SJSA1 (cell line): ENCODE measurements at regions not wholly inside any gene's neighbourhood (a gene's known extent, or its start where the extent isn't known, plus 50 kb on each side); places are given as distances from the start of the nearest gene placed in this dataset.

ENCODE experiments used
- DNase-seq, 2 experiments: peaks; one replicate each; pipeline ENCODE4 v3.0.0-alpha.2; 2015 to 2020; ENCODE audit warnings: low spot score in 2 of 2, low read depth in 1 of 2
- H3K27ac ChIP-seq: fragments of 250-450 bp; sonication (Bioruptor Pico); 2 replicates; pipeline ENCODE4 v1.5.1; 2020; ENCODE audit warnings: mild to moderate bottlenecking, moderate library complexity
- H3K27me3 ChIP-seq: fragments of 250-450 bp; sonication (Bioruptor Pico); replicated peaks from 2 replicates; pipeline ENCODE4 v1.5.1; 2020; ENCODE audit warnings: mild to moderate bottlenecking, moderate library complexity
- H3K36me3 ChIP-seq: fragments of 250-450 bp; sonication (Bioruptor Pico); 2 replicates; pipeline ENCODE4 v1.5.1; 2020; ENCODE audit warnings: mild to moderate bottlenecking
- H3K4me1 ChIP-seq: fragments of 250-450 bp; sonication (Bioruptor Pico); replicated peaks from 2 replicates; pipeline ENCODE4 v1.6.1; 2021; ENCODE audit warnings: mild to moderate bottlenecking
- H3K4me3 ChIP-seq: fragments of 250-450 bp; sonication (Bioruptor Pico); 2 replicates; pipeline ENCODE4 v1.5.1; 2020; ENCODE audit warnings: mild to moderate bottlenecking
- H3K9me3 ChIP-seq: fragments of 250-450 bp; sonication (Bioruptor Pico); replicated peaks from 2 replicates; pipeline ENCODE4 v1.5.1; 2020; ENCODE audit warnings: mild to moderate bottlenecking

- no peaks in the 10 kb centered on the region for H3K9me3 ChIP-seq
- no peaks in the 10 kb centered on the region for H3K36me3 ChIP-seq
- no peak overlapping the region for H3K27ac ChIP-seq
- no peak overlapping the region for H3K4me3 ChIP-seq
- 0 out of 2 replicates have a peak, but pooled peaks cover 3% of the 10 kb centered on the region for H3K27me3 ChIP-seq
- no peak for DNase-seq
- no peaks in the 10 kb centered on the region for H3K4me1 ChIP-seq
Measured at GRCh38 chr14:76313303-76313702, 62.6 kb upstream of the ESRRB start.

- no peak overlapping the region for H3K27ac ChIP-seq
- no peak overlapping the region for H3K4me3 ChIP-seq
- H3K27me3 ChIP-seq = 0 out of 2 replicates have a peak, but pooled peaks cover 3% of the 10 kb centered on the region
- no peak for DNase-seq
- no peaks in the 10 kb centered on the region for H3K36me3 ChIP-seq
- no peaks in the 10 kb centered on the region for H3K4me1 ChIP-seq
- H3K9me3 ChIP-seq = no peaks in the 10 kb centered on the region
Measured at GRCh38 chr14:76313852-76314251, 62.1 kb upstream of the ESRRB start.

DNA sequence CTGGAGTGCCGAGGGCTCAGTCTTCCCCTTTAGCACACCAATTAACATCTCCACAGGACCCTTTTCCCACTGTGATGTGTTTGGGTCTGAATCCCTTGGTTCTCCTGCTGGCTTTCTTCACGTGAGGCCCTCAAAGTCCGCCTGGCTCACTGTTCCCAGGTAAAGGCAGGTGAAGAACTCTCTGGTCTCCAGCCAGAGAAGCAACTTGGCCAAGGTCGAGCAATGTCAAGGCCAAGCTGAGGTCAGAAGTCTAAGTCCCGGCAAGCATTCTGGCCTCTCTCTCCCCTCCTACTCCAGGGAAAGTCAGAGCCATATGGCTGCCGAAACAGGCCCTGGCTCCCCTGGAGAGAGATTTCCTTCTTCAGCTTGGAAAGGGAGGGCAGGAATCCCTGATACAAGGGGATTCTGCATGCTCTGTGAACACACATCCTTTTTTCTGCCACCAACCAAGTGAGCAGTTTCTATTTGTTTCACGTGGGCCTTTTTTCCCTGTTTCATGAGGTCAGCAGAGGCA lies 61.4 kb upstream of the ESRRB start:
- no peak overlapping the region for H3K4me3 ChIP-seq
- H3K9me3 ChIP-seq = no peaks in the 10 kb centered on the region
- H3K4me1 ChIP-seq = no peaks in the 10 kb centered on the region
- no peak for DNase-seq
- peaks cover 3% of the 10 kb centered on the region; the same call in 1 of the 2 replicates for H3K27me3 ChIP-seq
- H3K36me3 ChIP-seq = no peaks in the 10 kb centered on the region
- no peak overlapping the region for H3K27ac ChIP-seq

GRCh38 chr14:76320486-76320885 lies 55.5 kb upstream of the ESRRB start:
- H3K4me3 ChIP-seq = no peak overlapping the region
- no peak for DNase-seq
- no peaks in the 10 kb centered on the region for H3K4me1 ChIP-seq
- H3K27ac ChIP-seq = no peak overlapping the region
- no peaks in the 10 kb centered on the region for H3K36me3 ChIP-seq
- H3K9me3 ChIP-seq = no peaks in the 10 kb centered on the region
- H3K27me3 ChIP-seq = peaks cover 3% of the 10 kb centered on the region; the same call in 1 of the 2 replicates

DNA sequence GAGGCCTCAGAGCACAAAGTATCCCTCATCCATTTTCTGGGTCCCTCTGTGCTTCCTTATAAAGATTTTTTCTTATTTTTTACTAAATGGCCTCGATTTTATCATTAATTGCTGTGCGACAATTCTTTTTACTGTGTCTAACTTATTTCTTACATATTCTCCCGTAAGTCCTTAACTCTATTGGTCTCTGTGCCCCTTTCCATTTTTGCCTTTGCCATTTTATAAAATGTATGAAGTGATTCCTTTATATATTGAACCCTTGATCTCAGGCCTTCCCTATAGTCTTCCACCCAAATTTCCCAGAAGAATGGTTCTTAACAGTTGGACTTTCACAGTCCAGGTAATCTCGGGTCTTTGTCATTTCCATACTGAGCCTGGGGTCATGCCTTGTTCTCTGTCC lies 55.0 kb upstream of the ESRRB start:
- no peak for DNase-seq
- no peaks in the 10 kb centered on the region for H3K4me1 ChIP-seq
- H3K27ac ChIP-seq = no peak overlapping the region
- H3K27me3 ChIP-seq = peaks cover 3% of the 10 kb centered on the region; the same call in 1 of the 2 replicates
- no peak overlapping the region for H3K4me3 ChIP-seq
- no peaks in the 10 kb centered on the region for H3K36me3 ChIP-seq
- no peaks in the 10 kb centered on the region for H3K9me3 ChIP-seq

DNA sequence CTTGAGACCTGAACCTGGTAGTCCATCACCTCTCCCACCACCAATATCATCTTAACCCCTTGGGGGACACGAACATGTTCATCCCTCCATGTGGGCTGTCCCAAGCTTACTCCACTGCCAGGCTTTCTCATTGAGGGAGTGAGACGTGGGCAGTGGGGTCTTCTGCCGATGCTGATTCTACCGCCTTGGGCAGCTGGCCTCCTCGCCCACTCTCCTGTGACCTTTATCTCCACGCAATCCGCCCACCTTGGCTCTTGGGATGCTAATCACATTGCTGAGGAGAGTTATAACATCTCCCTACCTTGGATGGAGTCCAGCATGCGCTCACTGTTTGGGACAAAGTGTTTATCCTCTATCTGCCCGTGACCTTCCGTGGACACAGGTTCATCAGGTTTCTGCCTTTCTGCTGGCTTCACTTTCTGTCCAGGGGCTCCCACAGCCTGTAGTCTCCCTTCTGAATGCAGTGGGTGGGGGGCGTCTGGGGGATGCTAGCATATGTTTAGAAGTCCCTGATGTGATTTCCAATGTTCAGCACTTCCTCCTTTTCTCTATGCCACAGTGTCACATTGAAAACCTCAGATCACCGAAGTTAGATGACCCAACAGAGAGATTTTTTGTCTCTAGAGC lies 53.2 kb upstream of the ESRRB start:
- no peak overlapping the region for H3K27ac ChIP-seq
- no peaks in the 10 kb centered on the region; the same call in 1 of the 2 replicates for H3K27me3 ChIP-seq
- DNase-seq = no peak
- H3K9me3 ChIP-seq = no peaks in the 10 kb centered on the region
- H3K4me1 ChIP-seq = no peaks in the 10 kb centered on the region
- no peaks in the 10 kb centered on the region for H3K36me3 ChIP-seq
- H3K4me3 ChIP-seq = no peak overlapping the region

- no peaks in the 10 kb centered on the region; the same call in 1 of the 2 replicates for H3K27me3 ChIP-seq
- H3K9me3 ChIP-seq = no peaks in the 10 kb centered on the region
- no peak for DNase-seq
- no peak overlapping the region for H3K4me3 ChIP-seq
- no peak overlapping the region for H3K27ac ChIP-seq
- no peaks in the 10 kb centered on the region for H3K36me3 ChIP-seq
- H3K4me1 ChIP-seq = no peaks in the 10 kb centered on the region
Measured at GRCh38 chr14:76323331-76324050, 52.4 kb upstream of the ESRRB start.

DNA sequence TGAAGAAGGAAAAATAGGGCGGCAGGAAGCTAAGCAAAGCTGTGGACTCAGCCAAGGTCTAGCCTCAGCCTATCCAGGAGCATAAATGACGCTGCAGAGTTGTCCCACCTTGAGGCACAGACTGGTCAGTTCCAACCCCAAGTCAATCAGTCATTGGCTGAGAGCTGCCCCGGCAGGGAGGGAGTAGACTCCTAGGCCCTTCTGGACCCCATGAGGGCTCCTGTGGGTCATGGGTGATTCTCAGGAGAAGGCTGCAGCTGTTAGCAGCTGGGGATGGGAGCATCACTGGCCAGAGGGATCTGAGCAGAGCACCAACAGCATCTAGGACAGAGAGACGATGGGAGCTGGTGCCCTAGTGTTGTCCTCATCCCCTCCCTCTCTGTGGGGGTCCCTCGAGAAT lies 51.8 kb upstream of the ESRRB start:
- Histone ChIP-seq H3K4me1 (no peaks in the 10 kb centered on the region), H3K27ac (no peak overlapping the region), H3K9me3 (no peaks in the 10 kb centered on the region), H3K36me3 (no peaks in the 10 kb centered on the region), H3K27me3 (peaks cover under 1% of the 10 kb centered on the region; the same call in 1 of the 2 replicates), H3K4me3 (no peak overlapping the region)
- DNase-seq = no peak
